ENCODE measurements at regions not wholly inside any gene's neighbourhood (a gene's known extent, or its start where the extent isn't known, plus 50 kb on each side); places are given as distances from the start of the nearest gene placed in this dataset.

DNA sequence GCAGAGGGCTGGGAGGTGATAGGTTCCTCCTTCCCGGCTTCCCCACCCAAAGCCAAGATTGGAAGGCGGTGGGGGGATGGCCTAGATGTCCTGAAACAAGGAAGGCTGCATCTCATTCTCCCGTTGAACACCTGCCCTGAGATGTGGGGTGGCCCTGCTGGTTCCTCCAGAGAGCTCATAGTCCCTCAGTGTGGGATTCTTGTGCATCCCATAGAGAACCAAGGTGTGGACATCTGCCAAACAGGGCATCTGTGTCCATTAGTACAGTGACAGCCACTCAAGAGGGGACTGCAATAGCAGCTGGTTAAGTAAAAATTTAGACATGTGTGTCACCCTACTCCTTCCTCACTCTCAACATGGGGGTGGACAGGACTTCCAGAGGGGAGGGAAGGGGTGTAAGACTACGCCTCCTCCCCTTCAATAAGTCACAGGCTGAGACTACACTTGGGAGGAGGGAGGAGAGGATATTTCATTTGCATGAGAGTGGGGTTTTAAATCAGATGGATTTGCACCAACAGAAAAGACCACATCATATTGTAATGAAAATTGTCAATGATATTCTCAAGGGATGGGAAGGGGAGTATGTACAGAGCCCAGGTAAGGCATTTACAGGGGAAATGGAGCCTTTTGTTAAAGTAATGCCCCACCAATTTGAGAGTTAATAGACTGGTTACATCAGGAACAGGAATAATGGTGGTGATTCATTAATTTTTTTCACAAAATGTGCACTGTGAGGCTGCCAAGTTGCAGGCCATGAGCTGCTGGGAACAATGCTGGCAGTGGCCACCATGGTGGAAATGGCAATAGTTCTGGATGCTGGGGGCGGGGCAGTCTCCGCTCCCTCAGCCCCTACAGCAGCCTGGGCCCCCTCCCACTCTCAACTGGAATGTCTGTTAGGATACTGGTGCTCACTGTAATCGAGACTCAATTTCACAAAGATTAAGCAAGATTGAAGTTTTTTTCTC is 80.6 kb downstream of the TEX51 start:
- H3K27ac ChIP-seq (ENCODE audit: low read depth in 1 of 2, low read length in 1 of 2): no peak overlapping the region
- 88 to 94% methylated on average over 7 of the region's 7 CpGs for WGBS, 2 donors

DNA sequence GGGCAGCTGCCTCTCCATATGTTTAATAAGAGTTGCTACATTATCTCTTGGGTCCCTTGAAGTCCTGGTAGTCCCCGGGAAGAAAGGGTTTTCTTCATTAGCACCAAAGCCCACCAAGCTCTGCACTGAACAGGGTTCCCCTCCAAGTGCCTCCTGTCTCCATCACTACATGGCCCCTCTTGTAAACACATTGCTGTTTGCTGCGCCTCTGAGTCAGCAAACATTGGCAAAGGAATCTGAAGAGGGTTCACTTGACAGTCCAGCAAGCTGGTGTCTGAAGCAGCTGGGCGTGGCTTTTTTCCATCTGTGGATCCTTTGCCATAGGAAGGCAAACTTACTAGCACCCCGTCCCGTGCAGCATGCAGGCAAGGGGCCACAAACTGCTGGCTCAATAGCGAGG is 82.8 kb downstream of the TEX51 start:
- H3K9me3 ChIP-seq (ENCODE audit: control insufficient read depth in 4 of 4, insufficient read depth in 3 of 4, low read length in 3 of 4): no peaks in the 10 kb centered on the region
- H3K36me3 ChIP-seq (ENCODE audit: control insufficient read depth in 4 of 4, insufficient read depth in 4 of 4, low read length in 4 of 4): no peaks in the 10 kb centered on the region
- H3K9ac ChIP-seq (ENCODE audit: insufficient read depth in 1 of 2, low read length in 2 of 2): no peak overlapping the region
- H3K27me3 ChIP-seq (ENCODE audit: control insufficient read depth in 3 of 3, insufficient read depth in 3 of 3, low read length in 2 of 3): no peaks in the 10 kb centered on the region
- H3K4me3 ChIP-seq: no peak overlapping the region
- TF ChIP-seq, protein P1, sequence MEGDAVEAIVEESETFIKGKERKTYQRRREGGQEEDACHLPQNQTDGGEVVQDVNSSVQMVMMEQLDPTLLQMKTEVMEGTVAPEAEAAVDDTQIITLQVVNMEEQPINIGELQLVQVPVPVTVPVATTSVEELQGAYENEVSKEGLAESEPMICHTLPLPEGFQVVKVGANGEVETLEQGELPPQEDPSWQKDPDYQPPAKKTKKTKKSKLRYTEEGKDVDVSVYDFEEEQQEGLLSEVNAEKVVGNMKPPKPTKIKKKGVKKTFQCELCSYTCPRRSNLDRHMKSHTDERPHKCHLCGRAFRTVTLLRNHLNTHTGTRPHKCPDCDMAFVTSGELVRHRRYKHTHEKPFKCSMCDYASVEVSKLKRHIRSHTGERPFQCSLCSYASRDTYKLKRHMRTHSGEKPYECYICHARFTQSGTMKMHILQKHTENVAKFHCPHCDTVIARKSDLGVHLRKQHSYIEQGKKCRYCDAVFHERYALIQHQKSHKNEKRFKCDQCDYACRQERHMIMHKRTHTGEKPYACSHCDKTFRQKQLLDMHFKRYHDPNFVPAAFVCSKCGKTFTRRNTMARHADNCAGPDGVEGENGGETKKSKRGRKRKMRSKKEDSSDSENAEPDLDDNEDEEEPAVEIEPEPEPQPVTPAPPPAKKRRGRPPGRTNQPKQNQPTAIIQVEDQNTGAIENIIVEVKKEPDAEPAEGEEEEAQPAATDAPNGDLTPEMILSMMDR (IDR thresholded peaks at IDR 0.05; ENCODE audit: control extremely low read depth, extremely low read depth): no peak
- peaks cover 0 to 6% (median 0%) of the 10 kb centered on the region in 5 donors for H3K4me1 ChIP-seq (ENCODE audit: control insufficient read depth in 5 of 5, insufficient read depth in 5 of 5, low read length in 5 of 5)
- DNase-seq: peak; percentile 26 to 41 (median 31)
- H3K27ac ChIP-seq (ENCODE audit: low read depth in 1 of 2, low read length in 1 of 2): no peak overlapping the region
- no peak for ATAC-seq (ENCODE audit: insufficient read depth, low FRiP score)
- WGBS, 2 donors: 55 to 77% methylated on average over 6 of the region's 6 CpGs

More for the DNA sequence above, 80.6 kb downstream of the TEX51 start:
- Histone ChIP-seq H3K36me3 (ENCODE audit: control insufficient read depth in 4 of 4, insufficient read depth in 4 of 4, low read length in 4 of 4) (no peaks in the 10 kb centered on the region), H3K4me1 (ENCODE audit: control insufficient read depth in 5 of 5, insufficient read depth in 5 of 5, low read length in 5 of 5) (peaks cover 0 to 6% (median 0%) of the 10 kb centered on the region in 5 donors), H3K4me3 (no peak overlapping the region), H3K9ac (ENCODE audit: insufficient read depth in 1 of 2, low read length in 2 of 2) (no peak overlapping the region), H3K9me3 (ENCODE audit: control insufficient read depth in 4 of 4, insufficient read depth in 3 of 4, low read length in 3 of 4) (no peaks in the 10 kb centered on the region), H3K27me3 (ENCODE audit: control insufficient read depth in 3 of 3, insufficient read depth in 3 of 3, low read length in 2 of 3) (no peaks in the 10 kb centered on the region)
- TF ChIP-seq, protein P1 (IDR thresholded peaks at IDR 0.05; ENCODE audit: control extremely low read depth, extremely low read depth): no peak
- ATAC-seq (ENCODE audit: insufficient read depth, low FRiP score): no peak
- no peak for DNase-seq

DNA sequence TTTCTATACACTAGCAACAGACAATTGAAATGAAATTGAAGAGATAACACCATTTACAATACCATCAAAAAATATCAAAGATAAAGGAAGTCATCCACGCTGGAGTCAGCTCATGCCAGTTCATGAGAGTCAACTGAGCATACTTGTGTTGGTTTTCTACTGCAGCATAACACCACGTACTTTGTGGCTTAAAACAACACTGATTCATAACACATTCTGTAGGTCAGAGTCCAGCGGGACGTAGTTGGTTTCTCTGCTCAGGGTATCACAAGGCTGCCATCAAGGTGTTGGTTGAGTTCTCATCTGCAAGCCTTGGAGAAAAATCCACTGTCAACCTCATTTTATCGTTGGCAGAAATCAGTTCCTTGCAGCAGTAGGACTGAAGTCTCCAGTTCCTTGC is 84.2 kb downstream of the TEX51 start:
- Histone ChIP-seq H3K36me3 (ENCODE audit: control insufficient read depth in 4 of 4, insufficient read depth in 4 of 4, low read length in 4 of 4) (no peaks in the 10 kb centered on the region), H3K27me3 (ENCODE audit: control insufficient read depth in 3 of 3, insufficient read depth in 3 of 3, low read length in 2 of 3) (no peaks in the 10 kb centered on the region), H3K27ac (ENCODE audit: low read depth in 1 of 2, low read length in 1 of 2) (no peak overlapping the region), H3K9ac (ENCODE audit: insufficient read depth in 1 of 2, low read length in 2 of 2) (no peak overlapping the region), H3K4me3 (no peak overlapping the region), H3K9me3 (ENCODE audit: control insufficient read depth in 4 of 4, insufficient read depth in 3 of 4, low read length in 3 of 4) (no peaks in the 10 kb centered on the region), H3K4me1 (ENCODE audit: control insufficient read depth in 5 of 5, insufficient read depth in 5 of 5, low read length in 5 of 5) (peaks cover 0 to 6% (median 0%) of the 10 kb centered on the region in 5 donors)
- no peak for ATAC-seq (ENCODE audit: insufficient read depth, low FRiP score)
- 87 to 93% methylated on average over 5 of the region's 5 CpGs for WGBS, 2 donors
- no peak for DNase-seq
- TF ChIP-seq, protein P1 (IDR thresholded peaks at IDR 0.05; ENCODE audit: control extremely low read depth, extremely low read depth): no peak

Measured in lung (tissue), 11 donors.